ENCODE measurements at regions not wholly inside any gene's neighbourhood (a gene's known extent, or its start where the extent isn't known, plus 50 kb on each side); places are given as distances from the start of the nearest gene placed in this dataset.

GRCh38 chr15:96267463-96267862 is 63.0 kb upstream of the NR2F2 start:
- TF ChIP-seq CTCF (conservative IDR thresholded peaks at IDR 0.05; ENCODE audit: low read length) (no peak), EZH2phosphoT487 (IDR thresholded peaks at IDR 0.05; ENCODE audit: borderline replicate concordance) (no peak)
